G401.6 (cell line): ENCODE measurements at regions not wholly inside any gene's neighbourhood (a gene's known extent, or its start where the extent isn't known, plus 50 kb on each side); places are given as distances from the start of the nearest gene placed in this dataset.

ENCODE experiments used
- FAIRE-seq: peaks from 2 replicates; lab custom pipeline; 2012; peaks lifted over from hg19 to GRCh38; lab: Jason Lieb, UNC

- no peak for FAIRE-seq
Measured at GRCh38 chr13:91184244-91184926, 163.1 kb upstream of the MIR17HG start.

DNA sequence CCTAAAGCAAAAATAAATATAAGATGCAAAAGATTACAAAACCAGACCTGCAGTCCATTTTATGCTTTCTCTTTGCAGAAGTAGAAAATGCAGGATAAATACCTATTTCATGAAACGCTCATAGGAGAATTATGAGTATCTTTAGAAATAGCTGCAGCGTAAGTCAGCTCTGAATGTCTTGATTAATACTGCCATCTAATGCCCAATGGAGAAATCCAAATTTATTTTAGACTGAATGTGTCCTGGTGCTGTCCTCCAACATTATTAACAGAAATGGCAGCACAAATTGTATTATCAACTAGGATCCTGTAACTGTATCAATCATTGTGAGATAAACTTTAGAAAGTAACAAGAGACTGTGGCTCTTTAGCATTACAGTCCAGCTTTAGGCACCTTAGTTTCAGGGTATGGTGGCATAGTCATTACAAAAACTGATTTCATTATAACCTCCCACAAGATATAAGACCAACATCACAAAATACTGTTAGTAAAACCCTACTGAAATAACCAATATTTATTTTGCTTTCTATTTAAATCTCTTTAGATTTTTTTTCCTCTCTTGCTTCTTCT, 162.1 kb upstream of the MIR17HG start:
- no peak for FAIRE-seq

DNA sequence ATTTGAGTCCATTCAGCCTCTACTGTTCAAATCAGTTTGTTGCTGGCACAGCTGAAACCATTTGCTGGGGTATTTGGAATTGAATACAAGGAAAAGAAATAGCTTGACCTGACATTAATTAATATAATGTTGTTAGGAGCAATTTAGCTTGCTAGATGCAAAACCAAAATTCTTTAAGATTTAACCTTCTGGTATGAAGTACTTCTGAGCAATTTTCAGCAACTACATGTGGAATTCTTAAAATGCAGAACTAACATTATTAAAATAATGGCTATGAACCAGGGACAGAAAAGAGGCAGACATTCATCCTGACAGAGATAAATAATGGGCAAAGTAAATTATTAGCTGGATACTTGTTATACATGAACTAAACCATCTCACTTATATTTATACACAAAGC, 160.0 kb upstream of the MIR17HG start:
- no peak for FAIRE-seq

- FAIRE-seq: no peak
Measured at GRCh38 chr13:91189506-91189905, 158.0 kb upstream of the MIR17HG start.

DNA sequence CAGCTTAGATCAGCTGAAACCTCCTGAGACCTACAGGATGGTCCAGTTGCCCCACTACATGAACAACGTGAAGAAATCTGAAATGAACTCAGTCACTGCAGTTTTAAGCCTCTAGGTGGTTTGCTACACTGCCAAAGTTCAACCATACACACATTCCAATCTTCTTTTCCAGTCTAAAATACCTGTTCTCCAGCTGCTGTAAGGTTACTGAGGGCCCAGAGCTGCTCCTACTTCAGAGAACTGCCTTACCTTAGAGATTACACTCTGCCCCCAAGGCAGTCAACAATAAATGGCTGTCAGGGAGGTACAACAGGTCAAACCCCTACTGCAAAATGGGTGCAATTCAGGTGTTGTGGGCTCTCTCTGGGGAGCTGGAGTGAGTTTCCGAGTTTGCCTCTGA, 154.1 kb upstream of the MIR17HG start:
- FAIRE-seq: no peak

DNA sequence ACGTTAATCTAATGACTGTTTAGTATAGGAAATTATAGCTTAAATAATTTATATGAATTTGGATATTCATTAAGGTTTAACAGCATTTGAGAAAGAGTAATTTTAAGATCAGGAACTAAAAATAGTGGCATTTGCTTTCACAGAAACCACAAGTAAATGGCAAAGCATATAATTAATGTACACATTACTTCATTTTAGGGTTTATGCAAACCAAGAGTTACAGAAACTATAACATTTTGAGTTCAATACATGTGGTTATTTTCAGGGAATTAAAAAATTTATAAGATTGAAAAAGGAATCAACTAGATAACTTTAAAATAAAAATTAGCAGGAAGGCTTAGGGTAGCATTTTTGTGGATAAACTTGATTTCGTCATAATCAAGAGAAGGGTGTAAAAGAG, 151.7 kb upstream of the MIR17HG start:
- no peak for FAIRE-seq

DNA sequence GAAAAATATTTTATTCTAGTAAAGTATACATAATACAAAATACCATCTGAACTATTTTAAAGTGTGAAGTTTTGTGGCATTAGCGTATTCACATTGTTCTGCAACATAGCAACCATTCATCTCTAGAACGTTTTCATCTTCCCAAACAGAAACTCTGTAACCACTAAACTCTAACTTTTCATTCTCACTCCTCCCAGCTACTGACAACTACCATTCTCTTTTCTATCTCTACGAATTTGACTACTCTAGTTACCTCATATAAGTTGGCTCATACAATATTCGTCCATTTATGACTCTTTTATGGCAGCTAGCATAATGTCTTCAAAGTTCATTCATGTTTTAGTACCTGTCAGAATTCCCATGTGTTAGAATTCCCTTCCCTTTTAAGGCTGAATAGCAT, 150.5 kb upstream of the MIR17HG start:
- FAIRE-seq: no peak

DNA sequence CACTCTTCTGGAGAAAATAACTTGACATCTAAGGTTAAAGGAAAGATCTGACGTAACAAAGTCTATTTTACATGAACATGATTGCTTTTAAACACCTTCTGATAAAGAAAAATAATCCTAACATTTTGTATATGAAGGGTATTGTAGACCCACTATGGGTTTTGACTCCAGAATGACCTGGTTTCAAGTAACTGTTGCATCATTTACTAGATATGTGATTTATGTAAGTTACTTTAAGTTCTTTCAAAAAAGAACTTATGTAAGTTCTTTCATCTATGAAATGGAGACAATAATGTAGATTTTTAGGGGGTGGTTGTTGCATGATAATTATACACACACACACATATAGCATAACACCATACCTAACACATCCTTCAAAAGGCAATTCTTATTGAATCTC, 147.6 kb upstream of the MIR17HG start:
- FAIRE-seq: no peak

GRCh38 chr13:91200486-91200885, 147.0 kb upstream of the MIR17HG start:
- FAIRE-seq: no peak

- FAIRE-seq: no peak
Measured at GRCh38 chr13:91203430-91203829, 144.1 kb upstream of the MIR17HG start.

- no peak for FAIRE-seq
Measured at GRCh38 chr13:91207261-91207660, 140.2 kb upstream of the MIR17HG start.

GRCh38 chr13:91211510-91211909, 136.0 kb upstream of the MIR17HG start:
- no peak for FAIRE-seq

DNA sequence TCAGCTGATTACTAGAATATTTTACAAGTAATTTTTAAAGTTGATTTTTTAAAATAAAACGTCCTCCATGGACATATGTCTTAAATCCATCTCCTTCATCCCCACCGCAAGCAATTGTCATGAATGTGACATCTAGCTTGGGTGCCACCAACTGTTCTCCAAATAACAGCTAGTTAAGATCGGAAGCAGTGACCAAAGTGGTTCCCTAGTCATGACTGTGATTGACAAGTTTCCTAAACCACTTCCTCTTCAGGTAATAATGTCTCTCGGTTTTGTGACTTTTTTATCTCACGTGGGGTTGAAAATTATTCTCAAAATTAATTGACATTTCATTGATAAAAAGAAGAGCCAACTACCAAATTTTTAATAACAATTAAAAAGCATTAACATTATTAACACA, 135.3 kb upstream of the MIR17HG start:
- no peak for FAIRE-seq

DNA sequence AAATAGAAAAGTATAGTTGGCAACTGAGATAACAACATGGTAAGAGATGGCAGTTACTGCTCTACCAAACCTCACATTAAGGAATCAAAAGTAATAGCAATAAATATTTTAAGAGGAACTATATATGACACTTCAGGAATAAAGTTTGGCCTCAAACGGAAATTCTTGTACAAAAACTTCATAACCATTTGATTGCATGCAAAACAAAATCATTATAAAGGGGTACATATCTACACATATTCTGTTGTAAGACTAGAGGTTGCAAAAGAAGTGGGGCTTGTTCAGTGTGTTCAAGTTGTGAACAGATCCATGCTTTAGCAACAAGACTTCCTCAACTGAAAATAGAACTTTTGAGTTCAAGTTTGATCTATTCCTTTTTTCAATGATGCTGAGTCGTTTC, 133.5 kb upstream of the MIR17HG start:
- FAIRE-seq: no peak

DNA sequence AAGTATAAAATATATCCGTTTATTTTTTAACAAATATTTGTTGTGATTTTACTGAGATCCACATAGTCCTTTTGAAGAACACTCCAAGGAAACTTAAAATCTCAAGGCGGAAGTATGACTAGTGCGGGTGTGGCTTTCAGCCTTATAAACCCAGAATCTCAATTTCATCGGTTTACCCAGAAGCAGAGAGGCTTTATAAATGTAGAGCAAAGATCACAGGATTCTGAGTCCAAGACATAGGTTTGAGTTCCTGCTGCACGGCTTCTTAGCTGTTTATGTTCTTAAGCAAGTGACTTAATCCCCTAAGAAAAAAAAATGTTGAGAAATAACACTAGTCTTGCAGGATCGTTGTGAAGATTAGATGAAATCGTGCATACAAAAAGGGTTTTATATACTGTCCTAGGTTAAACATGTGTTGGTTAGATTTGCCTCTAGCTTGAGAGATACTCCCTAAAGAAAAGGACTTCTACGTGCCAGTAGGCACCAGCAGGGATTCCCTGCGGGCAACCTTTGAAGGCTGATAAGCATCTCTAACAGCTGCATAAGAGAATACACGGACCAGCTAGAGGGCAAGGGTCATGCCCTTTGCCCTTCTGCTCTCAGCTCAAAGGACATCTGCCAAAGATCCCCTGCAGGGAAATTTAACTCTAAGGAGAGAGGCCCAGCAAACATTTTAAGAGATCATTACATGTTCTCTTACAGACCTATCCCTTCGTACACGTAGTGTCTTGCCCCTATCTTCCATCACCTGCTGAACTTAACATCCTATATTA, 130.4 kb upstream of the MIR17HG start:
- FAIRE-seq: no peak

DNA sequence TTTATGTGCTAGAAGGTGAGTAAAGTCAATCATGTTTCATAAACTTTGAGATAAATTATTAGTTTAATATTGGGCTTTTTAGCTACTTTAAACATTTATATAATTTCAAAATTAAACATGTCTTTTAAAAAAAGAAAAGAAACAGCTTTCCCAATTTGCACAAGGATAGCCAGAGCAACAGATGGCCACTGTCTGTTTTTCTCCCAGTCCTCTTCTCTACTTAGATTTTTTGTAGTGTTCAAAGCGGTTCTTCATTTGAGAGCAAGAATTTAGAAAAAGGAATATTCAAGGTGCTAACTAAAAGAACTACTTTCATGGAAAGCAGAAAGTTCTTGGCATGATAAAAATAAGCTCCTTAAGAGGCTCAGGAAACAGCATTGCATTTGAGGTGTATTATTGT, 128.3 kb upstream of the MIR17HG start:
- no peak for FAIRE-seq

DNA sequence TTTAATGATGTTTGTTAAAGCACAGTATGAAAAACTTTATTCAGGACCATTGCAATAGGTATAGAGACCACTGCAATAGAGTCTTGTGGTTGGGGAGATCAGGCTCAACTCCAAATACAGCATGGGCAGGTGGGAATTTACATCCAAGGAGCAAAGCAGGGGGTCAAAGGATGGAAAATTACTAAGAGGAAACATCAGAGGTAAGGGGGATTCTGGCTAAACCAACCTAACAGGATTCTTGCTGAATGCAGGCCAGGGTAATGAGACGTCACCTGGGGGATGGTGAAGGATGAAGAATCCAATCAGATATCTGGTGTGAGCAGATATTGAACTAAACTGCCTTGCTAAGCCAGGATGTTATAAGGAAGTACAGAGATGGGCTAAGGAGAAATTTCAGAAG, 126.6 kb upstream of the MIR17HG start:
- no peak for FAIRE-seq

- no peak for FAIRE-seq
Measured at GRCh38 chr13:91228108-91228507, 119.4 kb upstream of the MIR17HG start.

DNA sequence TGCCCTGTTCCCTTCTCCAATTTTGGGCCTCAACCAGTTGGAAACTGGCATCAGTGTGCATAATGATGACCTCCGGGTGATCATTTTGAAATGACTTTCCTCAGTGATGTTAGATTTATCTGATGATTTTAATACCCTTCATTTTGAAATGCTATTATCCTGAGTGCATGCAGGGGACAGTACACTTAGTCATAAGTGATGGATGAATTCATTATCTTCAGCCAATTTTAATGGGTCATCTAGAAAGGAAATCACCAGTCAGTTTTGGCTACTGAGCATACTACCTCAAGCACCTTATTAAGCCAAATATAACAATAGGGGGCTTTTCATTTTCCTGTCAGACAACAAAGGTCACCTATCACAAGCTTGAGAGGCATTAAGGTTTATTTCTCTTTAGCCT, 118.5 kb upstream of the MIR17HG start:
- no peak for FAIRE-seq

GRCh38 chr13:91232716-91233115, 114.8 kb upstream of the MIR17HG start:
- FAIRE-seq: no peak

DNA sequence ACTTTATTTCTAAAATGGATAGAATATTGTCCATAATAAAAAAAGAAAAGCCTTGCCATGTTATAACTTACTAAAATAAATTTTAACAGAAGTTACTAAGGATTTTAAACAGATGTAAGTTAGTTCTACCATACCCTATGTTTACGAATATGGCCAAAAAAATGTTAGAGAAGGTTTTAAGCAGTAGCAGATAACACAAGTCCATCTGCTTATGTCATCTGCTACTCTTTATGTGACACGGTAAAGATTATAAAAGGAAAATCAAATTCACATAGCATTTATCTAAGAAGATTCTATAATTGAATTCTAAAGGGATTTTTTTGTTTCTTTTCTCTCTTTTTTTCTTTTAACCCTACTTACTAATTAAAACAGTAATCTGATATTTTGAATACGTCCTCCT, 114.2 kb upstream of the MIR17HG start:
- FAIRE-seq: no peak

DNA sequence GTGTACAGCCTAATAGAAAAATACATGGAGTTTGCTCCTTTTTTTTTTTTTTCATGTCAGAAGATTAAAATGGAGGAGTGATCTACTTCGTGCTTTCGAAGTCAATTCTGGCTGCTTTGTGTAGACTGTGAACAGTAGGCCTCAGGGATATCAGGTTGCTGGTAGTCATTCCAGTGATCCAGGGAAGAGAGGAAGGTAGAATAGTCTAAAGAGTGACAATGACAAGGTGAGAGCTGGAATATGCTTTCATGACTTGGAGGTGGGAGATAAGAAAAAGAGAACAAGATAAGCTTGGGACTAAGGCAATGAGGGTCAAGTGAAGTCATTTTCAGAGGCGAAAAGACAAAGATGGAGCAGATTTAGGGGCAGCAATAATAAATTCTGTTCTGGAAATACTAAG, 111.3 kb upstream of the MIR17HG start:
- FAIRE-seq: no peak

DNA sequence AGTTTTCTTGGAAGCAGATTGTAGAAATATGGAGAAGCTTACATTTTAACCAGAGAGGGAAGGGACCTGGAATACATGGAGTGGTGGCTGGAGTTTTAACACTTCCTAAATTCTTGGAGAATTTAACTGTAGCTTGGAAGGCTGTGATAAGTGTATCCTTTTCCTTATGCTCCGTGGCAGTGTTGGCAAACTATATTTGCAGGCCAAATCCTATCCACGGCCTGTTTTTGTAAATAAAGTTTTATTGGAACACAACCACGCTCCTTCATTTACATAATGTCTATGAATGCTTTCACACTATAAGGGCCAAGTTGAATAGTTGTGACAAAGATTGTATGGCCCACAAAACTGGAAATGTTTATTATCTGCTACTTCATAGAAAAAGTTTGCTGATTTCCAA, 110.6 kb upstream of the MIR17HG start:
- no peak for FAIRE-seq

GRCh38 chr13:91238036-91238435, 109.5 kb upstream of the MIR17HG start:
- FAIRE-seq: no peak
